H9 (cell line): ENCODE measurements at regions not wholly inside any gene's neighbourhood (a gene's known extent, or its start where the extent isn't known, plus 50 kb on each side); places are given as distances from the start of the nearest gene placed in this dataset.

Source experiments
- DNase-seq: peaks from one replicate; pipeline ENCODE4 v3.0.0-alpha.2; 2017
- H2AFZ ChIP-seq: one replicate; pipeline ENCODE4 v1.6.1; 2013; ENCODE audit warnings: mild to moderate bottlenecking, low read length, control low read depth, moderate library complexity
- H2AK5ac ChIP-seq: 2 replicates; pipeline ENCODE4 v1.6.1; 2013; ENCODE audit warnings: low read length, control low read depth, mixed read lengths; ENCODE audit not compliant: insufficient read length
- H2BK120ac ChIP-seq: one replicate; pipeline ENCODE4 v1.6.1; 2013; ENCODE audit warnings: low read depth, mild to moderate bottlenecking, low read length, control low read depth, inconsistent platforms; ENCODE audit not compliant: poor library complexity, severe bottlenecking
- H2BK12ac ChIP-seq: 2 replicates; pipeline ENCODE4 v1.6.1; 2013; ENCODE audit warnings: low read length, control low read depth, mixed read lengths, low read depth; ENCODE audit not compliant: insufficient read length
- H2BK15ac ChIP-seq: 2 replicates; pipeline ENCODE4 v1.6.1; 2013; ENCODE audit warnings: low read depth, low read length, control low read depth
- H2BK20ac ChIP-seq: one replicate; pipeline ENCODE4 v1.6.1; 2013; ENCODE audit warnings: low read depth, mild to moderate bottlenecking, low read length, control low read depth, inconsistent platforms; ENCODE audit not compliant: poor library complexity, severe bottlenecking
- H2BK5ac ChIP-seq: 2 replicates; pipeline ENCODE4 v1.6.1; 2013; ENCODE audit warnings: low read length, control low read depth, mixed read lengths; ENCODE audit not compliant: insufficient read length
- H3K14ac ChIP-seq: 2 replicates; pipeline ENCODE4 v1.6.1; 2013; ENCODE audit warnings: low read length, control low read depth; ENCODE audit not compliant: insufficient read depth
- H3K18ac ChIP-seq: 2 replicates; pipeline ENCODE4 v1.6.1; 2013; ENCODE audit warnings: low read depth, mild to moderate bottlenecking, mixed read lengths, low read length, control low read depth; ENCODE audit not compliant: insufficient read length
- H3K23ac ChIP-seq: 2 replicates; pipeline ENCODE4 v1.6.1; 2013; ENCODE audit warnings: low read length, control low read depth, mixed read lengths, low read depth; ENCODE audit not compliant: insufficient read length
- H3K23me2 ChIP-seq: 2 replicates; pipeline ENCODE4 v1.6.1; 2013; ENCODE audit warnings: low read depth, mild to moderate bottlenecking, mixed read lengths, low read length, control low read depth; ENCODE audit not compliant: insufficient read length, poor library complexity, severe bottlenecking
- H3K27ac ChIP-seq: 2 replicates; pipeline ENCODE4 v1.5.1; 2013; ENCODE audit warnings: low read length, control low read depth, mixed read lengths, low read depth; ENCODE audit not compliant: insufficient read length
- H3K27me3 ChIP-seq: 2 replicates; pipeline ENCODE4 v1.6.1; 2013; ENCODE audit warnings: low read length, control low read depth, inconsistent platforms; ENCODE audit not compliant: insufficient read depth
- H3K4ac ChIP-seq: 2 replicates; pipeline ENCODE4 v1.6.1; 2013; ENCODE audit warnings: low read depth, mild to moderate bottlenecking, control low read depth, inconsistent platforms, low read length, moderate library complexity
- H3K4me1 ChIP-seq: 2 replicates; pipeline ENCODE4 v1.6.1; 2013; ENCODE audit warnings: low read length, control low read depth, inconsistent platforms; ENCODE audit not compliant: insufficient read depth
- H3K4me2 ChIP-seq: 2 replicates; pipeline ENCODE4 v1.6.1; 2013; ENCODE audit warnings: low read length, control low read depth, mixed read lengths; ENCODE audit not compliant: insufficient read length, insufficient read depth
- H3K56ac ChIP-seq: 2 replicates; pipeline ENCODE4 v1.6.1; 2013; ENCODE audit warnings: low read depth, mild to moderate bottlenecking, mixed read lengths, low read length, control low read depth; ENCODE audit not compliant: insufficient read length
- H3K79me1 ChIP-seq: 2 replicates; pipeline ENCODE4 v1.6.1; 2013; ENCODE audit warnings: low read depth, mild to moderate bottlenecking, moderate library complexity, low read length, control low read depth, inconsistent platforms; ENCODE audit not compliant: insufficient read depth, poor library complexity, severe bottlenecking
- H3K79me2 ChIP-seq: 2 replicates; pipeline ENCODE4 v1.6.1; 2013; ENCODE audit warnings: low read length, control low read depth, inconsistent platforms; ENCODE audit not compliant: insufficient read depth
- H3K9ac ChIP-seq: 2 replicates; pipeline ENCODE4 v1.6.1; 2013; ENCODE audit warnings: low read length, control low read depth, mixed read lengths; ENCODE audit not compliant: insufficient read length; ENCODE audit errors: extremely low read depth
- H3K9me3 ChIP-seq: one replicate; pipeline ENCODE4 v1.6.1; 2013; ENCODE audit warnings: low read depth, low read length, inconsistent platforms; ENCODE audit not compliant: control insufficient read depth
- H3T11ph ChIP-seq: one replicate; pipeline ENCODE4 v1.6.1; 2013; ENCODE audit warnings: mild to moderate bottlenecking, low read length, control low read depth, inconsistent platforms
- H4K20me1 ChIP-seq: one replicate; pipeline ENCODE4 v1.6.1; 2013; ENCODE audit not compliant: control insufficient read depth, insufficient read length, insufficient read depth
- H4K5ac ChIP-seq: 2 replicates; pipeline ENCODE4 v1.6.1; 2013; ENCODE audit warnings: low read depth, mild to moderate bottlenecking, mixed read lengths, low read length, control low read depth; ENCODE audit not compliant: insufficient read length
- H4K8ac ChIP-seq: replicated peaks from 2 replicates; pipeline ENCODE4 v1.6.1; 2013; ENCODE audit warnings: low read length, control low read depth, mixed read lengths, low read depth; ENCODE audit not compliant: insufficient read length
- H4K91ac ChIP-seq: 2 replicates; pipeline ENCODE4 v1.6.1; 2013; ENCODE audit warnings: low read depth, mild to moderate bottlenecking, moderate library complexity, mixed read lengths, low read length, control low read depth; ENCODE audit not compliant: insufficient read length
- H3K27ac Mint-ChIP-seq, 3 experiments: 2 replicates in 2 of 3; 3 replicates in 1 of 3; pipeline ENCODE4 v1.8.0; 2020 to 2021; ENCODE audit warnings: mixed read lengths in 3 of 3, mild to moderate bottlenecking in 1 of 3, moderate library complexity in 1 of 3
- H3K27me3 Mint-ChIP-seq: 2 replicates; pipeline ENCODE4 v1.8.0; 2021; ENCODE audit warnings: low read depth, mild to moderate bottlenecking, moderate library complexity, mixed read lengths
- H3K36me3 Mint-ChIP-seq, 3 experiments: 2 replicates in 2 of 3; 3 replicates in 1 of 3; pipeline ENCODE4 v1.8.0; 2020 to 2021; ENCODE audit warnings: low read depth in 3 of 3, mixed read lengths in 3 of 3; ENCODE audit not compliant: insufficient read depth in 1 of 3
- H3K4me1 Mint-ChIP-seq, 2 experiments: 2 replicates each; pipeline ENCODE4 v1.8.0; 2020; ENCODE audit warnings: mixed read lengths in 2 of 2
- H3K4me3 Mint-ChIP-seq, 2 experiments: 2 replicates in 1 of 2; 3 replicates in 1 of 2; pipeline ENCODE4 v1.8.0; 2020 to 2021; ENCODE audit warnings: mild to moderate bottlenecking in 2 of 2, mixed read lengths in 2 of 2, moderate library complexity in 1 of 2
- H3K9me3 Mint-ChIP-seq, 2 experiments: 2 replicates in 1 of 2; 3 replicates in 1 of 2; pipeline ENCODE4 v1.8.0; 2020; ENCODE audit warnings: mild to moderate bottlenecking in 2 of 2, mixed read lengths in 2 of 2, moderate library complexity in 1 of 2
- CTCF ChIP-seq: fragments of 200-600 bp; sonication (generic); conservative IDR thresholded peaks from 3 replicates; pipeline ENCODE4 v1.8.0; 2021; ENCODE audit warnings: antibody characterized with exemption, mild to moderate bottlenecking
- whole genome bisulfite sequencing: extraction: QIAGEN DNeasy Blood & Tissue Kit; methylation state at CpG from one replicate; pipeline ENCODE4 v1.1.7; 2013; ENCODE audit warnings: missing lambda C conversion rate, low lambda C conversion rate, mixed read lengths; ENCODE audit not compliant: insufficient read length; ENCODE audit errors: extremely low coverage; 5-methylcytosine and 5-hydroxymethylcytosine counted together

DNA sequence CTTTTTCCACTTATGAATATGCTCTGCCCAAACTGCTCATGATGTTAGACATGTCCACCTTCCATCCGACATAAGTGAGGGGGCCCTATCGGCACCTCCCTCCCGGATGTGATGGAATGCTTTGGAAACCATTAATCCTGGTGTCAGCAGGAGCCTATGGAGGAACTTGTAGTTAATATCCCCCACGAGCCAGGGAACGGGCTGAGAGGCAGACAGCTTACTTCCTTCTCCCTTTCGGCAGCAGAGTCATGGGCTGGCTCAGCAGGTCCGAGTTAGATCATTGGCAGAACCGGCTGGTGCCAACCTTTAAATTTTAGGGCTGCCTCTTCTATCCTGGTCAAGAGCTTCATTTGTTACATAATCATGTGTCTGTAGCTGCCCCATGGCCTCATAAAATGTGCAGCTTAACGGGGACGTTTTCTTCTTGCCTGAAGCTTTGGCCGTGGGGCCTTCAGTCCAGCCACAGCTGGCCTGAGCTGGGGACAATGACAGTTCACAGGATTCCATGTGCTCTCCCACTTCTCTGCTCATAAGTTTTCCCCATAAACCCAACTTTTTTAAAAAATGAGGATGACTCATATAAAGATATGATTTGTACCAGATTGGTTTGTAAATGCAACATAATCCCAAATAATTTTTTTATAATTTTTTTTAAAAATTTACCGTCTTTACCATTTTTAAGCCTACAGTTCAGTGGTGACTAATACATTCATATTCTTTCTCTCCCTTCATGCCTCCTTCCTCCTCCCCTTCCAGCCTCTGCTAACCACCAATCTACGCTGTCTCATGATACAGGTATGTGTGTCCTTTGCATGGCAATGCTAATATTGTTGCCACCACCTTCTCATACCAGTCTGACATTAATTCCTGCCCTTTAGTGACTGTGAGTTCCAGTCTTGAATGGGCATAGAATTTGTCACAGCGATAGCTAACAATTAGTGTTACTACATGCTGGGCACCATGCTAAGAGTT, 62.2 kb upstream of the RGMA start:
- Histone ChIP-seq H4K91ac (no peak overlapping the region), H3K14ac (no peak overlapping the region), H2BK12ac (no peak overlapping the region), H3K27me3 (no peaks in the 10 kb centered on the region), H4K5ac (no peak overlapping the region), H3K23me2 (no peaks in the 10 kb centered on the region), H2BK20ac (no peak overlapping the region), H4K8ac (no peak overlapping the region), H2BK120ac (no peak overlapping the region), H3K23ac (no peak overlapping the region), H3K56ac (no peak overlapping the region), H3K79me2 (no peaks in the 10 kb centered on the region), H3K4ac (no peak overlapping the region), H3K9me3 (no peaks in the 10 kb centered on the region), H2BK5ac (no peak overlapping the region), H3K18ac (no peak overlapping the region), H3T11ph (no peak overlapping the region), H3K27ac (no peak overlapping the region), H4K20me1 (no peaks in the 10 kb centered on the region), H2AFZ (no peak overlapping the region), H3K79me1 (no peaks in the 10 kb centered on the region), H3K4me2 (no peak overlapping the region), H2AK5ac (no peak overlapping the region), H3K9ac (no peak overlapping the region), H2BK15ac (no peak overlapping the region), H3K4me1 (peaks cover 6% of the 10 kb centered on the region; the same call in 1 of the 2 replicates)
- DNase-seq, result no peak
- peaks cover 4% of the 10 kb centered on the region for H3K27me3 Mint-ChIP-seq
- peaks cover 2 to 9% (median 3%) of the 10 kb centered on the region in 3 experiments; a peak in 4 of 7 replicates for H3K36me3 Mint-ChIP-seq
- 0 out of 7 replicates have a peak overlapping the region, but pooled peaks of 1 of the 3 experiments have one; percentile 33 for H3K27ac Mint-ChIP-seq
- no peak for TF ChIP-seq CTCF
- peaks cover 28 to 29% of the 10 kb centered on the region in 2 experiments for H3K4me1 Mint-ChIP-seq
- no peak overlapping the region for H3K4me3 Mint-ChIP-seq
- no CpG with 5 or more reads among the region's 14 CpGs for WGBS
- peaks cover 5% of the 10 kb centered on the region in 2 experiments for H3K9me3 Mint-ChIP-seq
